ENCODE measurements at regions not wholly inside any gene's neighbourhood (a gene's known extent, or its start where the extent isn't known, plus 50 kb on each side); places are given as distances from the start of the nearest gene placed in this dataset.
"Not testable (repeated sequence)": the region's sequence is repeated elsewhere in the genome, so short reads cannot be mapped to it uniquely, and the experiment has no call there.

DNA sequence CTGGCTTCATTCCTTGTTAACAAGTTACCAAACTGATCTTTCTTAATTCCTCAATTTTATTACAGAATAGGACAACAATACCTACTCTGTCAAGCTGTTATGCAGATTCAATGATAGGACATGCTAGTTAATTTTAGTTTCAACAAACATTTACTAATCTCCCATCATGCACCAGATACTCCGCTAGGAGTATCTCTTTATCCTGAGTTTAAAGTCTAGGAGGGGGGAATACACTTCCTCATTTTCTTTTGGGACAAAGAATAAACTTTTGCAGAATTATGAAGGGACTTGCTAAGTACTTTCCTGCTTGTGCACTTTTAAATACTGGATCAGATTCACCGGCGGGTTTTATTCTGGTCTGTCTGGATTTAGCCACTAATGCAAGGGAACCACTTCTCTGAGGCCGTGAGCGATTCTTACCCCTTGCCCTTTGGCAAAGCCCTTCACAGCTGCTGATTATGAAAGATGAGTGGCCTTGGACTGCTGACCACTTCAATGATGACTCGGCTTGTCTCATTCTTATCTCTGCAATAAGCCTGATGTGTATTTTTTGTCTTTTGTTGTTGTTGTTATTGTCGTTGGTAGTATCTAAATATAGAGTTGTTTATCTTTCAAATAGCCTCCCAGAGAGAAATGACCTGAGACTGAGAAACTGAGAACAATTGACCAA lies 73.9 kb downstream of the RMI1 start:
- DNase-seq (ENCODE audit: low read depth), result no peak

DNA sequence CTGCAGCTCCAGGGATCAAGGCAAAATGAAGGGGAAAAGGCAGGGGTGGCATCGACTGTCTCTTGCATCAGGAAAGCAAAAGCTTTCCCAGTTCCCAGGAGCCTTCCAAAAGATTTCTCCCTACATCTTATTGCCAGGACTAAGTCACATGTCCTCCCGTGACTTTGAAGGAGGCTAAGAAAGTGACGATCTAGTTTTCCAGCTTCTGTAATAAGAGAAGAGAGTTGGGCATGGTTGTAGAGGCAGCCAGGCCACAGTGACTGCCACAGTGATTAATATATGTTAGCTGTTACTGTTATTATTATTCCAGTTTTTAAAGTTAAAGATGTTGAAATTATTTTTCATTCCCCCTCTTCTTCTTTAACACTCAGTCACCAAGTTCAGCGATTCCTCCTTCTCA lies 77.1 kb downstream of the RMI1 start:
- DNase-seq (ENCODE audit: low read depth), result no peak

DNA sequence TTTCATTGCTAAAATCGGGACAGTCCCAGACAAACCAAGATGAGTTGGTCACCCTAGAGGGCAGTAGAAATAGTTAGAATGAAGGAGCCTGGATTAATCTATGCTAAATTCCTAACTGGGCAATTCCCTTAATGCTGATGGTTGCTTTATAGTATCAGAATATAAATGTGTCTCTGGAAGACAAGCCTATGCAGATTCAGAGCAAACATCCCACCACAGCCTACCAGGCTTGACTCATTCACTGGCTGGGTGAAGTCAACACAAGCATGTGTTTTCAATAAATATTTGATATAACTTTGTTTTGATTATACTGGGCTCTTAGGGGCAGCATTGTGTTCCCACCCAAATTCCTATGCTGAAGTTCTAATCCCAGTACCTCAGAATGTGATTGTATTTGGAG lies 79.3 kb downstream of the RMI1 start:
- DNase-seq (ENCODE audit: low read depth), result no peak

DNA sequence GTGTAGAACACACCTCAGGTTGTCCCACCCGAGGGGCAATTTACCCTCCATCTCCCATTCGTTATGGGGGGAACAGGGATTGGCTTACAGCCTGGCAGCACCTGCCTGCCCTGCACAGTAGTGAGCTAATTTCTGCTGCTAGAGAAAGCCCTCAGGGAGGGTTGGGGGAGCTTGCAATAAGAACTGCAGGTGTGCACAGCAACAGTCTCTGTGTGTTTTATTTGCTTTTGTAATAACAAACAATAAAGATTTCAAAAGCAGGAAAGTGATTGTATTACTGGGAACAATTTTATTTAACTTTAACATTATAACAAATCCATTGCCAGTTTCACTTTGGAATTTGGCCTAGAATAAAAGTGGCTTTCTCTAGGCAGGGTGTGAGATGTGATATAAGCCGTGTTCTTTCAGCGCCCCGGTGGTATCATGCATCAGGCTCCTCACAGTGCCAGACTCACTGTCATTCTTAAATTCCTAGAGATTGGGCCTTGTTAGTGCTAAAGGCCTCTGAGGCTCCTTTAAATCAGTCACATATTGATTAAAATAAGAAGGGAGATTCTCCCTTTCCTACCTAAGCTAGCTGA lies 81.1 kb downstream of the RMI1 start:
- no peak for DNase-seq (ENCODE audit: low read depth)

DNA sequence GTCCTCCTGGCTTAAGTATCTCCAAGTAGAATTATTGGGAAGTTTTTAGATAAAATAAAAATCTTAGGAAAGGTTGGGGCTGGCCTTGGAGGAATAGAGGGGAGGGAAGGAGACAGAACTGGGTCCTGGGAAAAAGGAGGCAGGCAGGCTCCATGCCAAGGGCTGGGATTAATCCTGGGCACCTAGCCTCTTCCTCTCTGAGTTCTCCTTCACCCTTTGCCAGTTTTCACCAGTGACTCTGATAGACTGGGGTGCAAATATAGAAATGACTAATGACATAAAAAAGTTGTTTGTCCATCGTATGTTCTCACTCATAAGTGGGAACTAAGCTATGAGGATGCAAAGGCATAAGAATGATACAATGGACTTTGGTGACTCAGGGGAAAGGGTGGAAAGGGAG lies 81.9 kb downstream of the RMI1 start:
- no peak for DNase-seq (ENCODE audit: low read depth)

DNA sequence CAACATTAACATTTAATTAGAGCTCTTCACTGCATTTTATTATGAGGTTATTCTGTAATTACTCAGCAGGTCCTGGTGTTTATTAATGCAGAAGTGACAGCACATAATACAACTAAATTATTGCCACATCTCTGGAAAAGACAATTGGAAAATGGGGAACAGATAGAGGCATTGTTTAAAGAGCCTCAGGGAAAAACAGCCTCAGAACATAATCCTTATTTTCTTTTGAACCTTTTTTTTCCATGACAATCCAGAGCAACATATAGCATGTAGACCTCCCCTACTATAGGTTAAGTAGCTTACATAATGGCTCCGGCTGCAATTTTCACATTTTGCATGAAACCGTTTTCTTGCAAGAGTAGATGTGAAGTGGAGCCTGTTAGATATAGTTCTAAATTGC lies 87.2 kb downstream of the RMI1 start:
- DNase-seq (ENCODE audit: low read depth), result no peak

DNA sequence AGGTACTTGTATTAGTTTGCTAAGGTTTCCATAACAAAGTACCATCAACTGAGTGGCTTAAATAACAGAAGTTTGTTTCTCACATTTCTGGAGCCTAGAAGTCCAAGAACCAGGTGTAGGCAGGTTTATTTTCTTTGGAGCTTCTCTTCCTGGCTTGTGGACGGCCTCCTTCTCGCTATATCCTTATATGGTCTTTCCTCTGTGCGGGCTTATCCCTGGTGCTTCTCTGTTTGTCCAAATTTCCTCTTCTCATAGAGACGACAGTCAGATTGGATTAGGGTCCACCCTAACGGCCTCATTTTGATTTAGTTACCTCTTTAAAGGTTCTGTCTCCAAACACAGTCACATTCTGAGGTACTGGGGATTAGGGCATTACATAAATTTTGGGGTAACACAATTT lies 88.3 kb downstream of the RMI1 start:
- no peak for DNase-seq (ENCODE audit: low read depth)

DNA sequence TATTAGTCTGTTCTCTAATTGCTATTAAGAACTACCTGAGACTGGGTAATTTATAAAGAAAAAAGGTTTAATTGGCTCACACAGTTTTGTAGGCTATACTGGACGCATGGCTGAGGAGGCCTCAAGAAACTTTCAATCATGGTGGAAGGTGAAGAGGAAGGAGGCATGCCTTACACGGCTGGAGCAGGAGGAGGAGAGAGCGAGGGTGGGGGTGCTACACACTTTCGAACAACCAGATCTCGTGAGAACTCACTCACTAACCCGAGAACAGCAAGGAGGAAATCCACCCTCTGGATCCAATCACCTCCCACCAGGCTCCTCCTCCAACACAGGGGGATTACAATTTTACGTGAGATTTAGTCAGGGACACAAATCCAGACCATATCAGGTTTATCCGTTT lies 90.0 kb downstream of the RMI1 start:
- no peak for DNase-seq (ENCODE audit: low read depth)

DNA sequence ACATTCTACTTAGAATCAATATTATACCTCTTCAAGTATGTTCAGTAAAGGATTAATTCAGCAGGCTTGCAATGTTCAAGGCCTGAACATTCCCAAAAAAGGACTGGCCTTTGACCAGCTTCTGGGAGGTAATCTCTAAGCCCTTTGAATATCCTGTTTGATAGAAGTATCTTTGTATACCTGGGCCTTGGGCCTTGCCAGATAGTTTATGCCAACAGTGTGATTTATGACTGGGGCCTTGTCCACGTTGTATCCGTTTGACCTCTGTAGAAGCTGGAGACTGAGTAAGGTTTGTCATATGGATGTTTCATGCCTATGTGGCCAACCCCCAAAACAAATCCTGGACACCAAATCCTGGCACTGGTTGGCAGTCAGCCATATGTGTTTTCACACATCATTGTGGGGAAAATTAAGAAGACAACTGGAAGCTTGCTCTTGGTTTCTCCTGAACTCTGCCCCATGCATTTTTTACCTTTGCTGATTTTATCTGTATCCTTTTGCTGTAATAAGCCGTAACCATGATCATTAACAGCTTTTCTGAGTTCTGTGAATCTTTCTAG lies 92.1 kb downstream of the RMI1 start:
- no peak for DNase-seq (ENCODE audit: low read depth)

DNA sequence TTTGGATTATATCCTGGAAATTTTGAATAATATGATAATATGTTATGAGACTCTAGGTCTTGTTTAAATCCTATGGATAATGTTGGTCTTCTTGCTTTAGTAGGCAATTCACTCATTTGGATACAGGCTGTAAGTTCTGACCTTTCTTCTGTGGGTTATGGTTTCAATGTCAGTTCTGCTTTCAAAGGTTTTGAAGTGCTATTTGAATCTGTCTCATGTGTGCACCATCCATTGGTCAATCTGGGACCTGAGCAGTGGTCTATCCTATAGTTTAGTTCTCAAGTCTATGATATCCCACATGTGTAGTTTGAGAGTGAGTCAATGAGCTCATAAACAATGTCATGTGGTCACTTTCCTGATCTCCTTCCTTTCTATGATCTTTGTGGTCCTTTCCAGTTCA lies 94.4 kb downstream of the RMI1 start:
- no peak for DNase-seq (ENCODE audit: low read depth)

DNA sequence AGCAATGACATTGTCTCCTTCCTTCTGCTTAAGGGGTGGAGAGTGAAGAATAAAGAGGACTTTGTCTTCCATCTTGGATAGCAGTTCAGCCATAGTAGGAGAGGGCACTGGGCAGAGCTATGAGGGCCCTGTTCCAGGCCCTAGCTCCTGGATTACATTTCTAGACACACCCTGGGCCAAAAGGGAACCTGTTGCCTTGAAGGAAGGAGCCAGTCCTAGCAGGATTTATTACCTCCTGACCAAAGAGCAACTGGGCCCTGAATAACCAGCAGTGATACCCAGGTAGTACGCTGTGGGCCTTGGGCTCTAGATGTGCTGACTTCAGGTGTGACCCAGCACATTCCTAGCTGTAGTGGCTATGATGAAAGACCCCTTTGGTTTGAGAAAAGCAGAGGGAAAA lies 95.8 kb downstream of the RMI1 start:
- DNase-seq (ENCODE audit: low read depth), result no peak

DNA sequence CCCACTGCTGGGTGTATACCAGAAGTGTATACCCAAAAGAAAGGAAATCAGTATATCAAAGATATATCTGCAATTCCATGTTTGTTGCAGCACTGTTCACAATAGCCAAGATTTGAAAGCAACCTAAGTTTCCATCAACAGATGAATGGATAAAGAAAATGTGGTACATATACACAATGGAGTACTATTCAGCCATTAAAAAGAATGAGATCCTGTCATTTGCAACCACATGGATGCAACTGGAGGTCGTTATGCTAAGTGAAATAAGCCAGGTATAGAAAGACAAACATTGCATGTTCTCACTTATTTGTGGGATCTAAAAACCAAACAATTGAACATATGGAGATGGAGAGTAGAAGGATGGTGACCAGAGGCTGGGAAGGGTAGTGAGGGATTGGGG lies 97.2 kb downstream of the RMI1 start:
- DNase-seq (ENCODE audit: low read depth), result not testable (repeated sequence)

DNA sequence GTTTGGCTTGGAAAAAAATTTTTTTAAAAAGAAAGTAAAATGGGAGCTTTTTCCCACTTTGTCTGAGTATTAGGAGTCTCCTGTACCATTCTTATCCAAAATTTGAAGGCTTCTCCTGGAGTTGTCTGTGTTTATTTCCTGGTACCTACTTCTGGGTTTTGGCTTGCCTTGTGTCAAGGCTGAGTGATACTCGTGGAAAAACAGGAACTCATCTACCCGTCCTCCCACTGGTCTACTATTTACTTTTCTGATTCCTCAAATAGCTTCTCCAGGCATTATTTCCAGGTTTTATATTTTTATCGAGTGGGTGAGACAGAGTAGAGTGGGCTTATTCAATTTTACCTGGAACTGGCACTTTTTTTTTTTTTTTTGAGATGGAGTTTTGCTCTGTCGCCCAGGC lies 99.4 kb downstream of the RMI1 start:
- no peak for DNase-seq (ENCODE audit: low read depth)

DNA sequence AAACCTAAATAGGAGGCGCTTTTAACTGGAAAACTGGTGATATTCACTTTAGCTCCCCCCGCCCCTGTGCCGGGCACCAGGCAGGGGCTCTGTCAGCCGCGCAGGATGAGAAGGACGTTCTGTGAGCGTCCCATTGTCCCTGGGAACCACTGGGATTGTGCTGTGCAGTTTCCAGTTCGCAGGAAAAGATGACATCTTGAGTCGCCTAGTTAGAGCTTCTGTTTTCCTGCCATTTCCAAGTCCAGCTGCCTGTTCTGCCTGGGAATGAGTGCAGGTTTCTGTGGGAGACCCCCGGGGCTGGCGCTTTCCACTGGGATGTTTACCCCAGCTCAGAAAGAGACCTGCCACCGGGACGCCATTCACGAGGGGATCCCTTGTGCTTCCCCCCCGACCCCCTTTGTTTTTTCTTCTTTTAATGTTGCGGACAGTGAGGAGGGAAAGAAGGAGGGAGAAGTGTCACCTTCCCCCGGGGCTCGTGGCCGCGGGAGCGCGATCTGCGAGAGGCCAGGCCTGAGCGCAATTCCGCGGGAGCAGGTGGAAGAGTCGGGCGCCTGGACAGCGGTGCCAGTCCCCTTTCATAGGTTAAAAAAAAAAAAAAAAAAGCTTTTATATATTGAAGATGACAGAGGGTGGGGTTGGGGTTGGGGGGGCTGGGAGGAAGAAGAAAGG lies 121.5 kb downstream of the RMI1 start:
- no peak for DNase-seq (ENCODE audit: low read depth)

DNA sequence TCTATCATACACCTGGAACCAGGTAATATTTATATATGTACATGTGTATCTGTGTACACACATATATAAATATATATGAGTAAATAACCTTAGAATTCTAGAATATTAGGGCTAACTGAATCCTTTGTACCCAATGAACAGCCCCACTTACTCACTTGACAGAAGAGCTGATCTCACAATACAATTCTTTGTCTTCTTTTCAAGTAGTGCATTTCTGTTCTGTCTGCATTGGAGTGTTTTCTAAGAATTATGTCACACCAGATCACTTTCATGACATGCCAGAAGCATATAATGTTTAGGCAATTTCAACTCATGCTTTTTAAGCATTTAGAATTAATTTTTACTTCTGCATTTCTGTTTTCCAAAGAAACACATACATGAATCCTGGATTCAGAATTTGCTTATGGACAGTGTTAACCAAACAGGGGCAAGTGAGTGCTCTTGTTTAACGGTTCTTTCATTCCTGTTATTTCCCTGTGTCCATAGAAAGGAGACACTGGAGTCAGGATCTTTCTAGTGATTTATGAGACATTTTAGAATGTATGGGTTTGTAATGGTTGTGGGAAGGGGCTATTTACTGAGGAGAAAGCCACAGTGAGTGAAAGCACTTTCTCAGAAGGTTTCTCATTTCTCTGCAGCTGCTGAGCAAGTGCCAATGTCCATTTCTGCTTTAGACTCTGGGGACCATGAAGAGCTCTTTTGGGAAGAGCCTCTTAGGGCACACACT lies 123.2 kb downstream of the RMI1 start:
- DNase-seq (ENCODE audit: low read depth), result no peak

DNA sequence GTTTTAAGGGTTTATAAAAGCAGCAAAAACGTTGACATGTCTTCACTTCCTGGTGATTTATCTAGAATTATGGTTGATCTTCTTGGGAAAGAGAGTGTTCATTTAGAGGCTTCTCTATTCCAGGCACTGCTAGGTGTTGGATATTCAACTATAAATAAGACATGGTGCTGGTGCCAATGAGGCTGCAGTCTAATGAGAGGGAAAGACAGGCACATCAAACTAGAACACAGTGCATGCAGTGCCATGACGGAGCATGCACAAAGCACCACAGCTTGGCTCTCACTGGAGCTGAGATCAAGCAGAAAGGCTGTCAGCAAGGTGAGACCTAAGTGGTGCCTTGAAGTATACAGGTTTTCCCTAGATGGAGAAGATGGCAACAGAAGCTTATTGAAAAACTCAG lies 126.5 kb downstream of the RMI1 start:
- no peak for DNase-seq (ENCODE audit: low read depth)

DNA sequence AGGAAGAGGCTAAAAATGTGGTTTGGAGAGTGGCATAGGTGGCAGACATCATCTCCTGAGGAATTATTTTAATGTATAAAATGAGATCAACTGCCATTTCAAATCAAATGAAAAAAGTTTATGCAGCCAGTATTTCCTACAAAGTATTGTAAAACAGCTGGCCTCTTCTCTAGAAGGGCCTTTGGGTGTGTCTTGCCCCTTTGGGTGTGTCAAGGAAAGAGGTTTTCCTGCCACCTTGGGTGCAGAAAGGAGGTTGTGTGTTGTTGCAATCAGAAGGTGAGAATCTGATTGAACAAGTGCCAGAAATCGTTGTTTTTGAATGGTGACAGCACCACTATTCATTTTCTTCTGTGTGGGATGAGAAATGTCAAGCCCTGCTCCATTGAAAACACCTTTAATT lies 127.4 kb downstream of the RMI1 start:
- DNase-seq (ENCODE audit: low read depth), result no peak

DNA sequence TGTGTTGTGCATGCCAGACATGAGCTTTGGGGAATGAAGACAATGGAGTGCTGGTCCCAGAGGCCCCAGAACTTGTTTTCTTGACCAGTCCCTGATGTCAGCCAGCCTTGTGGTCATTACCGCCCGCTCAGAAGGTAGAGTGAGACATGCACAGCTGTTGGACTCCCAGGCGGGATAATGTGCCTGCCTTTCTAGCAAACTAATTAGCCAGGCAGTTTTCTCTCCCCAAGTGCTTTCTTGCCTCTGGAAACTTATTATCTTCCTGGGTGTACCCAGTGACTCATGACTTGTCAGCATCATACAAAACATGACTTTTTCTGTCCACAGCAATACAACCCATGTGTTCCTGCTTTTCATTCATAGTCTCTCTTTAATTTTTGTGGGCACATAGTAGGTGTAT lies 131.1 kb downstream of the RMI1 start:
- no peak for DNase-seq (ENCODE audit: low read depth)

DNA sequence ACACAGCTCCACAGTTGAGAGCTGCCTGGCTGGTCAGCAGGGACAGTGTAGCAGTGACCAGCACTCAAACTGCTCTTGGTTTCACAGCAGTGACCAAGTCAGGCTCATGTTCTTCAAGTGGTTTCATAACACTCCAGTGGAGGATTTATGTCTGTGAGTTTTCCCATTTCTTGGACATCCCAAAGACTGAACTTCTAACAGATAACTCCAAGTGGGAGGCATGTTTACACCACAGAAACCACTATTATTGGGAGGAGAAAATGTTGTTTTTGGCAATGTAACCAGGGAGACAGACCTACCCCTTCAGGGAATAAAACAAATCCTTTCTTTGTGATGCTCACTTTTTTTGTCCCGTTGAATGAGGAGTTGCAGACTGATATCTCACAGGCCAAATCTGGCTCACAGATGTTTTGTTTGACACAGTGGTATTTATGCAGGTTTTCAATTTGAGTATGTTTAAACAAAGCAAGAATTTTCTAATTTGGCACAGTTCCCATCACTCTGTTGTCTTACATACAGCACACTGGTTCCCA lies 141.5 kb downstream of the RMI1 start:
- DNase-seq (ENCODE audit: low read depth), result no peak

DNA sequence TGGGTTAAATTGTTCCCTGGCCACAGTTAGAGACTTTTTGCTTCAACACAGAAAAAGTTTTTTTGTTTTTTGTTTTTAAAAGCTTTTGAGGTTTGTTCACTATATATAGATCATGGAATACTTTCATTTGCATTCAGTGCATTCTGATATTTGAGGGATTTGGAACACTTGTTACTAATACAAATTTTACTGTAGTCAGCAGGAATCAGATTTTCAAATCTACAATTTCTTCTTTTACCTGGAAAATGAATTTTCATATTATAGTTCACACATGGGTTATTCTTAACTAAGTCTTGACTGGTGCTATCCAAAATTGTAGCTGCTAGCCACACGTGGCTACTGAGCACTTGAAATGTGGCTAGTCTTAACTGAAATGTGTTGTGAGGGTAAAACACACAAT lies 142.0 kb downstream of the RMI1 start:
- no peak for DNase-seq (ENCODE audit: low read depth)

DNA sequence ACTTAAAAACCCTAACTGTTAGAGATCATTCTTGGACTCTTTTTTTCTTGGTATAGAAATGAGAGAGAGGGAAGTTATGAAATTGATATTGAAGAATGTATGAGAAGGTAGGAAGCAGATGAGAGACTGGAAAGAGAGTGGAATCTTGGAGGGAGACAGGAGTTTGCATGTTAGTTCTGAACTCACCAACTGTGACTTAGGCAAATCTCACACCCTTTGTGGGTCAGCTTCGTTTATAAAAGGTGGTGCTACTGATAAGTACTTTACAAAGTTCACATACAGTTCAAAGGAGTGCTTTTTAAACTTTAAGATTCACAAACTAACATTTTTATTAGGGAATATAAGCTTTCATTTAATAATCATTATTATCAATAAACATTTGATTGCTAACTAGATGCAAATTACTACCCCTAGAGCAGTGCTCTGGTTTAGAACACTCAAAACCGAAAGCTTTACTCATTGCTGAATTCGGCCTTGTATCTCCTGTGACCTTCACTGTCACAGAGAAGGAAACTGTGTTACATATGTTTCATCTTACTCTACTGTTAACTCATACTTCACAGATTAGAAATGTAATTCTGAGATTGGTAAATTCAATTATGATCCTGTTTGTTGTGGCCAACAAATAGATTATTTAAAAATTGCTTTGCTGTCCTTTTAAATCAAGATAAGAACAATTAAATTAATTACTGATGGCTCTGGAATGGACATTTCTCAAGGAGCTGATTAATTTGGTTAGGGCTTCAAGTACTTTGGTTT lies 143.2 kb downstream of the RMI1 start:
- no peak for DNase-seq (ENCODE audit: low read depth)

DNA sequence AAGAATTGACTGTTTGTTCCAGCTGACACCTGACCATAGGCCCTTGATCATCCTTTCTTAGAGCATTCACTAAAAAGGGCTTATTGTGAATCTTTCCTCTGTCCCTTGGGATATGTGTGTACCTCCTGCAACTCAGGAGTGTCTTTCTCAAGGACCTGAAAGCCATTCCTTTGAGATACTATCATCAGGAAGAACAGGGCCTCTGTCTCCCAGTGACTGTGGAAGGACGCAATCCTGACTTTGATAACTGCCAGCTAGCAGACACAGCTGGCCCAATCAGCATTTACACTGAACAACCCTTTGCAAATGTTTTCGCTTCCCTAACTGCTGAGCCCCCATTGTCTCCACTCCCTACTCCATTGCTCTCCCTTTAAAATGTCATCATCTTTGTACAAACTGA lies 144.4 kb downstream of the RMI1 start:
- no peak for DNase-seq (ENCODE audit: low read depth)
